Activated CD8-positive, alpha-beta memory T cell treated with anti-CD3 and anti-CD28 coated beads for 4 hours (primary cell): ENCODE measurements at regions not wholly inside any gene's neighbourhood (a gene's known extent, or its start where the extent isn't known, plus 50 kb on each side); places are given as distances from the start of the nearest gene placed in this dataset.
"Not testable (repeated sequence)": the region's sequence is repeated elsewhere in the genome, so short reads cannot be mapped to it uniquely, and the experiment has no call there.

Experiments
- DNase-seq, 2 donors: peaks; one replicate each; pipeline ENCODE4 v3.0.0-alpha.2; 2020; ENCODE audit warnings: low read depth in 2 of 2

- no peak for DNase-seq
Observed at GRCh38 chr2:131827481-131828163, 299.9 kb downstream of the CCDC74A start.

- no peak for DNase-seq
Observed at GRCh38 chr2:131828164-131828561, 300.5 kb downstream of the CCDC74A start.

- not testable (repeated sequence) for DNase-seq
Observed at GRCh38 chr2:131828633-131829455, 301.2 kb downstream of the CCDC74A start.

- not testable (repeated sequence) for DNase-seq
Observed at GRCh38 chr2:131829456-131830241, 302.0 kb downstream of the CCDC74A start.

- DNase-seq = not testable (repeated sequence)
Observed at GRCh38 chr2:131830242-131830945, 302.7 kb downstream of the CCDC74A start.

GRCh38 chr2:131830946-131831310 lies 303.2 kb downstream of the CCDC74A start:
- not testable (repeated sequence) for DNase-seq

GRCh38 chr2:131831450-131832208 lies 303.9 kb downstream of the CCDC74A start:
- DNase-seq = not testable (repeated sequence)

GRCh38 chr2:131832209-131832780 lies 304.6 kb downstream of the CCDC74A start:
- DNase-seq = not testable (repeated sequence)

GRCh38 chr2:131832917-131833316 lies 305.2 kb downstream of the CCDC74A start:
- DNase-seq = not testable (repeated sequence)

- DNase-seq = not testable (repeated sequence)
Observed at GRCh38 chr2:131833367-131834202, 305.9 kb downstream of the CCDC74A start.

GRCh38 chr2:131834203-131835020 lies 306.7 kb downstream of the CCDC74A start:
- not testable (repeated sequence) for DNase-seq

- DNase-seq = not testable (repeated sequence)
Observed at GRCh38 chr2:131835022-131835421, 307.3 kb downstream of the CCDC74A start.

GRCh38 chr2:131835621-131836091 lies 308.0 kb downstream of the CCDC74A start:
- no peak for DNase-seq

- DNase-seq = not testable (repeated sequence)
Observed at GRCh38 chr2:131836116-131836515, 308.4 kb downstream of the CCDC74A start.

- not testable (repeated sequence) for DNase-seq
Observed at GRCh38 chr2:131844044-131844443, 316.4 kb downstream of the CCDC74A start.

GRCh38 chr2:131856202-131856601 lies 305.6 kb downstream of the ANKRD30BL start:
- DNase-seq = not testable (repeated sequence)

- DNase-seq = not testable (repeated sequence)
Observed at GRCh38 chr2:131858197-131858596, 303.6 kb downstream of the ANKRD30BL start.
